ENCODE measurements at regions not wholly inside any gene's neighbourhood (a gene's known extent, or its start where the extent isn't known, plus 50 kb on each side); places are given as distances from the start of the nearest gene placed in this dataset.

DNA sequence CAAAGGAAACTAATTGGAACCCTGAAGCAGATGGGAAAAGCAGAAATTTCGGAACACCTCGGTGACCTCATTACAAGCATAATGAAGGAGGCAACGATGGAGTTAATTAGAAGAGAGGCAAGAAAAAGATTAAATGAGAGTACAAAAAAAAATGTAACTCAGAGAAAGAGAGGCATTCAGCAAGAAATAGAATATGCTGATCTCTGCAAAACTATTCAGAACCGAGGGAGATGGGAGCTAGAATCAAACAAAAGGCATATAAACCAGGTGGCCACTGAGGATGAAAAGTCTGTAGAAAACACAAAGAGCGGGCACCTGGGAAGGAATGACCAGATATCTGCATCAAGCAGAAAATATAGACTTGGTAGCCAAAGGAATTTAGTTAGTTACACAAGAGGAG is 118.9 kb downstream of the CETN3 start:
- TF ChIP-seq EP300 (conservative IDR thresholded peaks at IDR 0.05; ENCODE audit: poor library complexity, severe bottlenecking) (no peak), POLR2AphosphoS5 (IDR thresholded peaks at IDR 0.05) (no peak), SMC3 (conservative IDR thresholded peaks at IDR 0.05; ENCODE audit: poor library complexity) (no peak), TAF1 (IDR thresholded peaks at IDR 0.05; ENCODE audit: low read depth) (no peak)
- TF ChIP-seq, protein P1, sequence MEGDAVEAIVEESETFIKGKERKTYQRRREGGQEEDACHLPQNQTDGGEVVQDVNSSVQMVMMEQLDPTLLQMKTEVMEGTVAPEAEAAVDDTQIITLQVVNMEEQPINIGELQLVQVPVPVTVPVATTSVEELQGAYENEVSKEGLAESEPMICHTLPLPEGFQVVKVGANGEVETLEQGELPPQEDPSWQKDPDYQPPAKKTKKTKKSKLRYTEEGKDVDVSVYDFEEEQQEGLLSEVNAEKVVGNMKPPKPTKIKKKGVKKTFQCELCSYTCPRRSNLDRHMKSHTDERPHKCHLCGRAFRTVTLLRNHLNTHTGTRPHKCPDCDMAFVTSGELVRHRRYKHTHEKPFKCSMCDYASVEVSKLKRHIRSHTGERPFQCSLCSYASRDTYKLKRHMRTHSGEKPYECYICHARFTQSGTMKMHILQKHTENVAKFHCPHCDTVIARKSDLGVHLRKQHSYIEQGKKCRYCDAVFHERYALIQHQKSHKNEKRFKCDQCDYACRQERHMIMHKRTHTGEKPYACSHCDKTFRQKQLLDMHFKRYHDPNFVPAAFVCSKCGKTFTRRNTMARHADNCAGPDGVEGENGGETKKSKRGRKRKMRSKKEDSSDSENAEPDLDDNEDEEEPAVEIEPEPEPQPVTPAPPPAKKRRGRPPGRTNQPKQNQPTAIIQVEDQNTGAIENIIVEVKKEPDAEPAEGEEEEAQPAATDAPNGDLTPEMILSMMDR (IDR thresholded peaks at IDR 0.05; ENCODE audit: poor library complexity, severe bottlenecking): no peak

Data from neural cell (in vitro differentiated cells).